DMS53 treated with DMSO at 0.1 percent for 48 hours (cell line): ENCODE measurements at regions not wholly inside any gene's neighbourhood (a gene's known extent, or its start where the extent isn't known, plus 50 kb on each side); places are given as distances from the start of the nearest gene placed in this dataset.
"Not testable (repeated sequence)": the region's sequence is repeated elsewhere in the genome, so short reads cannot be mapped to it uniquely, and the experiment has no call there.

Source experiments
- DNase-seq: peaks from one replicate; lab custom pipeline; 2025; ENCODE audit not compliant: unreplicated experiment; lab: John Stamatoyannopoulos, UW

- DNase-seq = no peak
Observed at GRCh38 chr4:54855191-54855854, 197.6 kb downstream of the KIT start.

DNA sequence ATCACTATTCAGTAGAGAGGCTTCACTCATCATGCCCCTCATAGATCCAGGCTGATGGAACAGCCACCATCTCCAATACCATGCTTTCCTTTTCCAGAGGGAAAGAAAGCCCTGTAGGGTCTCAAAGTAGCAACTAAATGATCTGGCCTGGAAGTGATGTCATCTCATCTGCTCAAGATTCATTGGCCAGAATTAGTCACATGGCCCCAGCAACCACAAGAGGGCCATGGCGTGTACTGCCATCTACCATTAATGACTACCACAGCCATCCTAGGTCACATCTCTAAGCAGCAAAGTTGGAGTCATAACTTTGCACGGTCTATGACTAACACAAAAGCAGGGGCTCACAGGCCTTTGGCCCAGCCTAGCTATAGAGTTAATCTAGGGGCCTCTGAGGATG lies 194.8 kb downstream of the KIT start:
- no peak for DNase-seq

DNA sequence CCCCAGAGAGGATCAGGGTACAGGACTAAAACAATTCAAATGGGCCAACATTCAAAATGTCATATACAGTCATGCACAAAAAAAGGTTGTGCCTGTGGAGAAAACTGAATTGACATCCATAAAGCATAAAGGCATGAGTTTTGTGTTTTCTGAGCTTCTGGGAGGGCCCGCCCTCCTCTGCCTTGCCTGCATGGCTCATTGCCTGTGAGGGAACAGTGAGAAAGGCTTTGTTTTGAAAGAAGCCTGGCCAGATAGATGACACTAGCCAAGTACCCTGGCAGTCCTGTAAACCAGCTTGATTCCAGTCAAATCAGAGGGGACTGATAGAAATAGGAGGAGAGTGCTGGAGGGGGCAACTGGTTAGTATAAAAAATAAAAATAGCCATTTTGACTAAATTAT lies 194.3 kb downstream of the KIT start:
- DNase-seq = no peak

- DNase-seq = no peak
Observed at GRCh38 chr4:54844911-54845310, 187.2 kb downstream of the KIT start.

DNA sequence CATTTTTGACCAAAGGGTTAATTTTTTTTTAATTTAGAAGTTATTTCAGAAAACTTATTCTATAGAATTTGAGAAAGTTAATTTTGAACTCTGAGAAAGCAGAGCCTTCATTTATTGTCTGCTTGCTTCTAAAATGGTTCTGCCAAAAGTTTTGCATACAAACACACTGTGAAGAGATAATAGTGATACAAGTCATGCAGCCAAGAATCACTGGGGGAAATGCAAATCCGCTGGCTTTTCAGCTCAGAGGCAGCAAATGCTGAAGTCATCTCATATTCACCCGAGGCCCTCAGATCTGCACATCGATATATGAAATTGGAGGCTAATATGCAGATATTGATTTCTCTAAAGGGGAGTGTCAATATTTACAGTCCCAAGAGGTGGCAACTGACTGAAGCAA lies 186.2 kb downstream of the KIT start:
- no peak for DNase-seq

- DNase-seq = no peak
Observed at GRCh38 chr4:54843106-54843505, 185.3 kb downstream of the KIT start.

DNA sequence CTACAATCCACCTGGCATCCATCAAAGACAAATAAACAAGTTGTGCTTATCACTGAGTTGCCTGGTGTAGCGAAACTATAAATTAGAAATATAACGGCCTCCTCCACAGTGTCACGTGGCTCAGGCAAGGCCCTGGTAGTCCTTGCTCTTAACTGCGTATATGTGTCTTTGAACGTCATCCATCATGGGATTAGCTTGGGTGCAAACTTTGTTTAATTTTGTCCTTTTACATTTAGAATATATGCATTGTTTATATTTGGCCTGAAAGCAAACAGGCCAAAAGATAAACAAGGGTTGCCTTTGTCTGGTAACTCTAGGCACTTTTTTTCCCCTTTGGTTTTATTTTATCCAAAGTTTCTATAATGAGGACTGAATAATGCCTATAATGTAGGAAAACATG lies 184.9 kb downstream of the KIT start:
- no peak for DNase-seq

DNA sequence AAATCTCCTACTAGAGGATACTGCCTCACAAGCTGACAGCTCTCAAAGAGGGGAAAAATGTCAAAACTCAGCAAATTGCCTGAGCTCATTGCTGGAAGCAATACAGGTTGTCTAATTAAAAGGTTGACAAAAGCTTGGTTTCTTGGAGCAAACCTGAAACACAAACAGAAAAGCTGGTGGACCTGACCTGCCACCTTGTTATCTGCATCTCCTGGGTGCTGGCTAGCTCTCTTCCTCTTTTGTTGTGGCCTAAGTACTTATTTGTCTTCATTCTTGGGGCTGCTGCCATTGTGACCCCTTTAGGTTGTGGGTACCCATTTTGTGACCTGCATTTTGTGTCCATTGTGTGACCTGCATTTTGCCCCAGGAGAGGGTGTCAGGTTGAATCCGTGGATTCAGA lies 184.5 kb downstream of the KIT start:
- DNase-seq = no peak

DNA sequence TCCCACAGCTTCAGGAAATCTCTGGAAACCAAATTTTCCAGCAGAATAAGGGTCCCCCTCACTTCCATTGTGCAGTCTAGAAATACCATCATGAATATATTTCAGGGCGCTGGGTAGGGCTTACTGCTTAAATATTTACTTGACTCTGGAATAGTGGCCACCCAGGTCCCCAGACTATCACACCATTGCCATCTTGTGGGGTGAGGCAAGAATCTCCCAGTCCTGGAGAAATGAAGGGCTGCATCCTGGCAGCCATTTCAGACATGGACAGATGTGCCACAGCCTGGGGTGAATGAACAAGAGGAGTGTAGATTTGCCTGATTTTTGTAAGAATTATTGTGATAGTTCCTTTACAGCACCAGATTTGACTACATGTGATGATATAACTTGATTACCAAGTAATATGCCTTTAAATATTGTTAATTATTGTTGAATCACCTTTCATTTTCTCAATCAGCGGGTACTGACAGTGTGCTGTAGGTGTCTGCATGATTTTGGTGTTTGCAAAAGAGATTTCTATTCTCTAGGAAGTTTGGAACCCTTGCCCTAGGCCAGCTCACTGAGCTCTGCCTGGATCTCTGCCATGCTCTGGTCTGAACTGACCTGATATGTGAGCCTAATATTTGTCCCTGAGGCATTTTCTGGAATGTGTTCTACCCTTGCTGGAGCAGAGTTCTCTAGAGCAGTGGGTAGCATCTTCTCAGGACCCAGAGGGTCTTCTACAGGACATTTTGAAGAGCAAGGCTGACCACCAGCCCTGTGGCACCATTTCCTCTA lies 183.4 kb downstream of the KIT start:
- DNase-seq = no peak

DNA sequence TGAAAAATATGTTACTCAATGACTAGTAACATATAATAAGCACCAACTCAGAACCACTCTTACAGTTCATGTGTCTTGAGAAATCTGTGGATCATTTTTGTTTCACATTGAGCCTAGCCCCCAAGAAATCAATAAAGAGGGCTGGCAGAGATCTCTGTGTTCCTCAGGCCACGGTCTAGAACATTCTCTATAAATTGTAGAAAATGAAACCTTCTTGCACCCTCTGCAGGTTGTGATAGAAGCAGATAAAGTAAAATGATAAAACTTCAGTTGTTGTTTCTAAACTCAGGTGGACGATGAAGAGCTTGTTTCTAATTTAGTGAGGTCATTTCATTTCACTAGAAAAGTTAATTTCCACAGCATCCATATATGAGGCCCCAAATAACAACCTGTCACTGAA lies 182.7 kb downstream of the KIT start:
- no peak for DNase-seq

DNA sequence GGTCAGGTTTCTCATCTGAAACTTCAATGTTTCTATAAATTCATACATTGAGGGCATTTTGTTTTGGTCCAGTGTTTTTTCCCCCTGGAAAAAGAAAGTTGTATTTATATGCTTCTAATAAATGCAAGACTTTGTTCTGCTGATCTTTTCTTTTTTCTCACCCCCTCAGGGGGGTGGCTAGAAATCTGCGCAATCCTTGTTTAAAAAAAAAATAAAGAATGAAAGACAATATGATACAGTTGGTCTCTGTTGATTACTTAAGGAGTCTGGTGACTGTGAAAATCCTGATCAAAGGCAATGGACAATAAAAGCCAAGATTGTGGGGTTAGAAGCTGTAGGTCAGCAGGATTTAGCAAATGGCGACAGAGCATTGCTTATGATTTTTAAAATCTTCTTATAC lies 180.5 kb downstream of the KIT start:
- no peak for DNase-seq

DNA sequence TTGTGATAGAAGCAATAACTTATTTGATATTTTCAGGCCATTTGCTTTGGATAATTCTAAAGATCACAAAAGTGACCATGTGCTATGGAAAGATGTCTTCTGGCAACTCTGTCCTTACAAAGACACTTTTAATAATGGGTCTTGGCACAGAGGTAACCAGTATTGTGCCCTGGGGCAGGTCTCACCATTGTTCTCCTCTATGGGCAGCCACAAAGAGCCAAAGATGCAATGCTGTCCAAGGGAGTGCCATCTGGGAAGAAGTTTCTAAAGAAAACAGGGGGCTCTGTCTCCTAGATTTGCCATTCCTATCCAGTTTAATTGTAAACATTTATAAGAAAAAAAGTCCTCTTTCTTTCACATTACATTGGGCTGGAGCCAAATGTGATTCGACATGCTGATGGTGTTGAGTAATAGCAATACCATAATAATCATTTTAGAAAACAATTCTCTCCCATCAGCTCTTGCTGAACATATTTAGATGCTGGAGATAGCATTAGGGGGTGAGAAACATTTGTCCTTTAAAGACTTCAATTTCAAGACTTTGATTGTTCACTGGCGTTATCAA lies 179.9 kb downstream of the KIT start:
- DNase-seq = no peak

DNA sequence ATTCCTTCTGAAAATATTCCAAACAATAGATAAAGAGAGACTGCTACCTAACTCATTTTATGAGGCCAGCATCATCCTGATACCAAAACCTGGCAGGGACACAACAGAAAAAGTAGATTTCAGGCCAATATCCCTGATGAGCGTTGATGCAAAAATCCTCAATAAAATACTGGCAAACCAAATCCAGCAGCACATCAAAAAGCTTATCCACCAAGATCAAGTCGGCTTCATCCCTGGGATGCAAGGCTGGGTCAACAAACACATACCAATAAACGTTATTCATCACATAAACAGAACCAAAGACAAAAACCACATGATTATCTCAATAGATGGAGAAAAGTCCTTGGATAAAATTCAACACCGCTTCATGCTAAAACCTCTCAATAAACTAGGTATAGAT lies 170.6 kb downstream of the KIT start:
- DNase-seq = not testable (repeated sequence)

DNA sequence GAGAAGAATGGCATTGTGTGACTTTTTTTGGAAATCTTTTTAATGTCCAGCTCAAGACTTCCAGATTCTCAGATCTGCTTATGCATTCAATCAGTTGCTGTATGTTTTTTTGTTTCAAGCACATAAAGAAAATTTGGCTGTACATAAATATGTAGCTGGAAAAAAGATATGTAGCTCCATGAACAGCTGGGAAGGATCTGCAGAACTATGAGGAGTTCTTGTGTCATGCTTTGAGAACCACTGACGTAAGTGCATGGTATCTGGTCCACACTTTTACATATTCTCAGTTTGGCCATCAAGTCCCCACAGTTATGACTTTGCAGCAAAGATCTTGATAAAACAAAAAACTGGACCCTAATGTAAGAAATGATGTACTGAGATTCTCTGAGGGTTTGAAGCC lies 165.9 kb downstream of the KIT start:
- no peak for DNase-seq

GRCh38 chr4:54819034-54819433 lies 161.3 kb downstream of the KIT start:
- DNase-seq = no peak

GRCh38 chr4:54818481-54818880 lies 160.7 kb downstream of the KIT start:
- DNase-seq = no peak

DNA sequence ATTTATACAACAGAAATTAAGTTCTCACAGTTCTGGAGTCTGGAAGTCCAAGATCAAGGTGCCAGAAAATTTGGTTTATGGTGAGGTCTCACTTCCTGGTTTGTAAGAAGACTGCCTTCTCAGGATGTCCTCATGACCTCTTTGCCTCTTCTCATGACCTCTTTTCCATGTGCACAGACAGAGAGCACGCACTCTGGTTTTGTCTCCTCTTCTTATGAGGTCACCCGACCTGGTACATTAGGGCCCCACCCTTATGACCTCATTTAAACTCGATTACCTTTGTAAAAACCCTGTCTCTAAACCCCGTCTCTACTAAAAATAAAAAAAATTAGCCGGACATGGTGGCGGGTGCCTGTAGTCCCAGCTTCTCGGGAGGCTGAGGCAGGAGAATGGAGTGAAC lies 155.9 kb downstream of the KIT start:
- DNase-seq = no peak

- no peak for DNase-seq
Observed at GRCh38 chr4:54806351-54806750, 148.6 kb downstream of the KIT start.

- no peak for DNase-seq
Observed at GRCh38 chr4:54802336-54802735, 144.6 kb downstream of the KIT start.

GRCh38 chr4:54800831-54801530 lies 143.2 kb downstream of the KIT start:
- peak; percentile 26 for DNase-seq

GRCh38 chr4:54794579-54794978 lies 136.8 kb downstream of the KIT start:
- no peak for DNase-seq

- no peak for DNase-seq
Observed at GRCh38 chr4:54793856-54794422, 136.2 kb downstream of the KIT start.
